IgD-negative memory B cell (primary cell): ENCODE measurements at regions not wholly inside any gene's neighbourhood (a gene's known extent, or its start where the extent isn't known, plus 50 kb on each side); places are given as distances from the start of the nearest gene placed in this dataset.

ENCODE experiments used
- H3K27ac Mint-ChIP-seq, 3 donors: one replicate each; pipeline ENCODE4 v1.8.0; 2020 to 2022; ENCODE audit warnings: mild to moderate bottlenecking in 3 of 3, mixed read lengths in 3 of 3, moderate library complexity in 1 of 3
- H3K27me3 Mint-ChIP-seq: one replicate; pipeline ENCODE4 v1.8.0; 2021; ENCODE audit warnings: mixed read lengths
- H3K36me3 Mint-ChIP-seq: one replicate; pipeline ENCODE4 v1.8.0; 2020; ENCODE audit warnings: mild to moderate bottlenecking, mixed read lengths
- H3K4me1 Mint-ChIP-seq, 3 donors: one replicate each; pipeline ENCODE4 v1.8.0; 2020 to 2022; ENCODE audit warnings: mixed read lengths in 3 of 3, mild to moderate bottlenecking in 1 of 3
- H3K4me3 Mint-ChIP-seq, 4 donors: one replicate each; pipeline ENCODE4 v1.8.0; 2020 to 2022; ENCODE audit warnings: mild to moderate bottlenecking in 4 of 4, mixed read lengths in 4 of 4, moderate library complexity in 3 of 4
- H3K9me3 Mint-ChIP-seq, 3 donors: one replicate each; pipeline ENCODE4 v1.8.0; 2020 to 2021; ENCODE audit warnings: mixed read lengths in 3 of 3, mild to moderate bottlenecking in 1 of 3

DNA sequence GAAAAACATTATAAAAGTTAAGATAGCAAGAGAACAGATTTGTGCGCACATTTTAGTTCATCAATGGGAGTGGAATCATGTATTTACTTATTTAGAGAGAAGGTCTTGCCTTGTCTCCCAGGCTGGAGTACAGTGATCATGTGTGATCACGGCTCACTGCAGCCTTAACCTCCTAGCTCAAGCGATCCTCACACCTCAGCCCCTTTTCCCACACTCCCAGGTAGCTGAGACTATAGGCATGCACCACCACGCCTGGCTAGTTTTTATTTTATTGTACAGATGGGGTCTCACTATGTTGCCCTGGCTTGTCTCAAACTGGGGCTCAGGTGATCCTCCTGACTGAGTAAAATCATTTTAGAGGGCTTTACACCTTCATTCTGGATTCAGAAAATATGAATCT, 72.3 kb upstream of the ADGRF1 start:
- no peak overlapping the region for H3K27ac Mint-ChIP-seq
- H3K4me1 Mint-ChIP-seq: no peaks in the 10 kb centered on the region
- peaks cover 2% of the 10 kb centered on the region for H3K27me3 Mint-ChIP-seq

DNA sequence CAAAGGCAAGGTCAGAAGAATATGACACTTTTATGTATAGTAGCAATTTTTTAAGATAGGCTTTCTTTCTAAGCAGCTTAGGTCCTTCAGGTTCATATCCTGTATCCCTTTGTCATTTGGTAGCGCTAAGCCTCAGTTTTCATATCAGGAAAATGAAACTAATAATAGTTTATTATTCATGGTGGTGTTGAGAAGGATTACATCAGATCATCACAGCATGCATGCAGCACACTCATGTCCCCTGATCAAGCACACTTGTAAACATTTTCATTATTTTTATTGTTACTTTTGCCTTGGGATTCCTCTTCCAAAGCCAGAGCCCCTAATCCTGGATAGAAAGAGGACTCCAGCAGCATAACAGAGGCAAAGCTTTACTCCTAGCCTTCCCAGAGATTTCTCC, 70.2 kb upstream of the ADGRF1 start:
- no peak overlapping the region for H3K27ac Mint-ChIP-seq
- H3K27me3 Mint-ChIP-seq: peaks cover 3% of the 10 kb centered on the region
- H3K4me3 Mint-ChIP-seq: no peak overlapping the region
- no peaks in the 10 kb centered on the region for H3K4me1 Mint-ChIP-seq
- no peaks in the 10 kb centered on the region for H3K9me3 Mint-ChIP-seq
- H3K36me3 Mint-ChIP-seq: no peaks in the 10 kb centered on the region

More for the DNA sequence above, 72.3 kb upstream of the ADGRF1 start:
- no peak overlapping the region for H3K4me3 Mint-ChIP-seq
- no peaks in the 10 kb centered on the region for H3K9me3 Mint-ChIP-seq
- H3K36me3 Mint-ChIP-seq: no peaks in the 10 kb centered on the region

DNA sequence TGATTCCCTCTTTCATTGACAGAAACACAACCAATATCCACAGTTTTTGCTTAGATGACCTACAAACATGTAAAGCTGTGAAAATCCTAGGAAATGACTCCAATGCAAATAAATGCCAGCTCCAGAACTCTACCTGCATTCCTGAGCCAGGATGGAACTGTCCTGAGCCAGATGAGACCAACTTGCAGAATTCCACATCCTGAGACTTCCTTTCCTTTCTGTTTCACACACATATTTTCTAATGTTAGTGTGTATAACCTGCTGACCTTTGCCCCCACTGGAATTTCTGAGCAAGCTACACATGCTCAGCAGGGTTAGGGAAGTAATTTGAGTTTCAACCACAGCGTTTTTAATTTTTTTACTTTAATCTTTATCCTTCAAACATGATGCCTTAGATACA, 69.6 kb upstream of the ADGRF1 start:
- H3K27ac Mint-ChIP-seq: no peak overlapping the region
- no peaks in the 10 kb centered on the region for H3K36me3 Mint-ChIP-seq
- no peak overlapping the region for H3K4me3 Mint-ChIP-seq
- no peaks in the 10 kb centered on the region for H3K4me1 Mint-ChIP-seq
- no peaks in the 10 kb centered on the region for H3K9me3 Mint-ChIP-seq
- peaks cover 3% of the 10 kb centered on the region for H3K27me3 Mint-ChIP-seq

DNA sequence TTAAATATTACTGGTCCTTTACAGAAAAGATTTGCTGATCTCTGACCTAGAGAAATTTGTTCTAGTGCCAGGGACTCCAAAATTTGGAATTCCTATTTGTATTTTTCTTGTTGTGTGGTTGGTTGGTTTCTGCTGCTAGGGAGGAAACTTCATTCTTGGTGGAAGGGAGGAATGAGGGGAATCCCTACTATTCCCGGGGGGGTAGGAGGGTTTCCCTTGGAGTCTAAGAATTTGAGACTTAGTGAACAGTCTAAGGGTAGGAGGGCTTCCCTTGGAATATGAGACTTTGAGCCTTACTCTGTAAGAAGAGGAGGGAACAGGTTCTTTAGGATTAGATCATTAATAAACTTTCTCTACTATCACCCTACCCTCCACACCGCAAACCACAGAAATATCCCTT, 67.1 kb upstream of the ADGRF1 start:
- H3K4me3 Mint-ChIP-seq: no peak overlapping the region
- H3K36me3 Mint-ChIP-seq: no peaks in the 10 kb centered on the region
- H3K4me1 Mint-ChIP-seq: no peaks in the 10 kb centered on the region
- peaks cover 5% of the 10 kb centered on the region for H3K27me3 Mint-ChIP-seq
- no peaks in the 10 kb centered on the region for H3K9me3 Mint-ChIP-seq
- H3K27ac Mint-ChIP-seq: no peak overlapping the region

DNA sequence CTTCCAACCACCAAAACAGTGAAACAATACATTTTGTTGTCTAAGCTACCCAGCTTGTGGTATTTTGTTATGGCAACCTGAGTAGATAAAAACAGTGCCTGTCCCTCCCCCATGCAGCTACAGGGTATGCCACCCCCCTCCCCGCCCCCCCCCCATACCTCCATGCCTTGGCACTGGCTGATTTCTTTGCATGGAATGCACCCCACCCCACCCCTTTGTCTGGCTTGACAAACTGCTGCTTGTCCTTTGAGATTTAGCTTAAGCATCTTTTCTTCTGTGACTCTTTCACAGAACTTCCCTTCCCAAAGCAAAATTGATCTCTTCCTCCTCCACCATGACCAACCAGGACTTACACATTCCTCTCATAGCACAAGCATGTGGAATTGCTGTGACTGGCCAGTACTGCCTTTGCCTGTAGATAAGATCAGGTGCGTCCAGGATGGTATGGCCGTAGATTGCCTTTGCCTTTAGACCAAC, 64.6 kb upstream of the ADGRF1 start:
- H3K36me3 Mint-ChIP-seq: no peaks in the 10 kb centered on the region
- H3K4me3 Mint-ChIP-seq: no peak overlapping the region
- H3K4me1 Mint-ChIP-seq: peaks cover 0 to 3% (median 0%) of the 10 kb centered on the region in 3 donors
- H3K9me3 Mint-ChIP-seq: no peaks in the 10 kb centered on the region
- no peak overlapping the region for H3K27ac Mint-ChIP-seq
- peaks cover 5% of the 10 kb centered on the region for H3K27me3 Mint-ChIP-seq

DNA sequence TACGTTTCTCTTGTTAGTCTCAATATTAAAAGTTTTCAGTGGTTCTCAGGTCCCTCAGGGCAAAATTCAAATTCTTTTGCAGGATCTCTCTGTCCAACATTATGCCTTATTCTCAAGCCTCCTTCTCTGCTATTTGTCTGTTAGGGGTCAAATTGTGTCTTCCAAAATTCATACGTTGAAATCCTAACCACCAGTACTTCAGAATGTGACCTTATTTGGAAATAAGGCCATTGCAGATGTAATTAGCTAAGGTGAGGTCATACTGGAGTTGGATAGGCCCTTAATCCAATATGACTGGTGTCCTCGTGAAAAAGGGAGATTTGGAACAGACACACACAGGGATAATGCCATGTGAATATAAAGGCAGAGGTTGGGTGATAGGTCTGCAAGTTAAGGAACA, 64.1 kb upstream of the ADGRF1 start:
- Mint-ChIP-seq H3K9me3 (no peaks in the 10 kb centered on the region), H3K36me3 (peaks cover 2% of the 10 kb centered on the region), H3K27me3 (peaks cover 5% of the 10 kb centered on the region), H3K4me3 (no peak overlapping the region), H3K4me1 (peaks cover 0 to 3% (median 0%) of the 10 kb centered on the region in 3 donors), H3K27ac (no peak overlapping the region)

DNA sequence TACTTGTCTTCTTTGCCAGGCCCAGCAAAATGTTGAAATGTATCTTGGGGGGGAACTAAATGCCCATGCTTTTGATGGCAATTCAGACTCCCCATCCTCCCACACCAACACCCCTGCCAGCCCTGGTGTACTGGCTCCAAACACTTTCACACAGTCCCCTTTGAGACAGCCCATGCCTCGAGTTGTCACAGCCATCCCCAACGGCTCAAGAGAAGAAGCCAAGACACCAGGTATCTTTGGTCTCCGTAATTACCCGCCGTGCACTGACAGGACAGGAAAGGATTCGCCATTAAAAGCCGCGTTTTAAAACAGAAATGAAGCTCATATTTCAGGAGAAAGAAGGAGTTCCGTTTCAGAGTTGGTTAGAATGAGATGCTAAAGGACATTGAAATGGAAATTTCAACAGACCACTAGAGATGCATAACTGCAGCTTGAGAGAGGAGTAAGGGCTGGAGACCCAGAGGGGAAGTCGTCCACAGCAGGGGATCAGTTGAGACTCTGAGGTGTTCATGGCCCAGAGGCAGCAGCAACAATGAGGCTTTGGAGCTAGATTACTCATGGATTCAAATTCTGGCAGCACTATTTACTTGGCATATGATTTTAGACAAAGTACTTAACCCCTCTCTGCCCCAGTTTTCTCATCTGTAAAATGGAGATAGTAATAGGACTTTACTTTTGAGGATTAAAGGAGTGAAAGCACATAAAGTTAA, 63.5 kb upstream of the ADGRF1 start:
- Mint-ChIP-seq H3K27ac (no peak overlapping the region), H3K9me3 (no peaks in the 10 kb centered on the region), H3K27me3 (peaks cover 5% of the 10 kb centered on the region), H3K36me3 (peaks cover 2% of the 10 kb centered on the region), H3K4me3 (no peak overlapping the region), H3K4me1 (peaks cover 0 to 3% (median 0%) of the 10 kb centered on the region in 3 donors)

GRCh38 chr6:47103931-47104330, 61.8 kb upstream of the ADGRF1 start:
- H3K27ac Mint-ChIP-seq: no peak overlapping the region
- H3K4me3 Mint-ChIP-seq: no peak overlapping the region
- peaks cover 4% of the 10 kb centered on the region for H3K27me3 Mint-ChIP-seq

DNA sequence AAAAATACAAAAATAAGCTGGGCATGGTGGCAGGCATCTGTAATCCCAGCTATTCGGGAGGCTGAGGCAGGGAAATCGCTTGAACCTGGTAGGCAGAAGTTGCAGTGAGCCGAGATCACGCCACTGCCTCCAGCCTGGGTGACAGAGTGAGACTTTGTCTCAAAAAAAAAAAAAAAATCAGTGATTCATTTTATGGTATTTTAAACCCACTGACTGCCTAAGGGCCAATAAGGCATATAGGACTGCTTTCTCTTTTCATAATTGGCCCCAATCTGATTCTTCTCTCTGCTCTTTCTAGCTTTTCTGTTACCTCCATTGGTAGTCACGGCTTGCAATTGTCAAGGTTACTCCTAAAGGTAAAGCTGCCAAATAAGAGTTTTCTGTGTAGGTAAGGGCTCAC, 60.2 kb upstream of the ADGRF1 start:
- H3K4me3 Mint-ChIP-seq: no peak overlapping the region
- no peak overlapping the region for H3K27ac Mint-ChIP-seq
- H3K9me3 Mint-ChIP-seq: no peaks in the 10 kb centered on the region
- H3K4me1 Mint-ChIP-seq: peaks cover 0 to 3% (median 0%) of the 10 kb centered on the region in 3 donors
- peaks cover 4% of the 10 kb centered on the region for H3K27me3 Mint-ChIP-seq
- H3K36me3 Mint-ChIP-seq: peaks cover 2% of the 10 kb centered on the region

More at GRCh38 chr6:47103931-47104330, 61.8 kb upstream of the ADGRF1 start:
- Mint-ChIP-seq H3K9me3 (no peaks in the 10 kb centered on the region), H3K4me1 (peaks cover 0 to 3% (median 0%) of the 10 kb centered on the region in 3 donors), H3K36me3 (peaks cover 2% of the 10 kb centered on the region)

DNA sequence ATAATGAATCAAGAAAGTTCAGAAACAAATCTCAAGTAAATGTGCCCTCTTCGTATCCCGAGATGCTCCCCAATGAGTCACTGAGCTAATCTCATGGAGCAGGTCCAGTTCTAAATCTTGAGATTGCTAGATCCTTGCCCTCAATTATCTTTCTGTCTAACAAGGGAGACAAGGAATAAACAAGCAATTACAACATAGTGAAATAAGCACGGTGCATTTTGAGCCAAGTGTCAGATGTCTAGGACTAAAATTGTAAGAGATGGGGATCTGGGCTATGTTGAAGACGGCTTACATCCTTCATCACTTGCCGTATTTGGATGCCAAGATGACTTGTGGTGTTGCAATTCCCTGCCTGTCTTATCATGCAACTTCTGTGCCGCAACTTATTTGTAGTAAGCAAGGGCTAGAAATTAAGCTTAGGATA, 56.5 kb upstream of the ADGRF1 start:
- no peak overlapping the region for H3K4me3 Mint-ChIP-seq
- H3K27ac Mint-ChIP-seq: no peak overlapping the region
- no peaks in the 10 kb centered on the region for H3K9me3 Mint-ChIP-seq
- H3K4me1 Mint-ChIP-seq: no peaks in the 10 kb centered on the region
- peaks cover 4% of the 10 kb centered on the region for H3K27me3 Mint-ChIP-seq
- H3K36me3 Mint-ChIP-seq: peaks cover 3% of the 10 kb centered on the region

DNA sequence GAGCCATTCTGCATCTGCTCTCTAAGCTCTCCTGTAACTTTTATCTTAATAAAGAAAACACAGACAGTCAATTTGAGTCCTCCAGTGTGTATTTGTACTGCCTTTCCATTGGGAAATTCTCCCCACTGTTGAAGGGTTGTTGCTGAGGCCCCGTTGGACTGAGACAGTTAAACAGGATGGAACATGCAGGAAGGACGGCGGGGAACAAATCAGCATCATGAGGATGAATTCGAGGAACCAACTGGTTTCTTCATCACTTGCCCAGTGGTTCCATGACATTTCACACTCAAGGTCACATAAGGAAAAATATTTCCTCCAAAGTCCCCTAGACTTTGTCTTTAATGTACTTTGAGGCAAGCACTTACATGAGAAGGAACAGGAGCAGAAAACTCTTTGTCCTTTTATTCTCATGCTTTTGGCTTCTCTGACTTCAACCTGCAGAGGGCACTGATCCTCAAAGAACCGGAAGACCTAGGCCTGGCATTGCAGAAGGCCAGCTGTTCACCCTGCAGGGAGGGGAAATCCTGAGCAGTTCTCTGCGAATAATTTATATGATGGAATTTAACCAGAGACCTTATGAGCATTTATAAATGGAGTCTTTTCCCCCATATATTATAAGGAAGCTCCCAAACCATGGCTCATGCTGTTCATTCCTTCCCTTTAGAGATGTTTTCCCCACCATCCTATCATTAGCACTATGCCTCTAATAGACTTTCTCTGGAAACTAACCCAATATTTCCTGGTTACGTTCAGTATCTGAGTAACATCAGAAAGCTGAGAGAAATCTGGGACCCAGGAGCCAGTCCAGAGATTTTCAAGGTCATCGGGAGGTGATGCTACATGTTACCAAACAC, 55.2 kb upstream of the ADGRF1 start:
- no peaks in the 10 kb centered on the region for H3K9me3 Mint-ChIP-seq
- H3K4me3 Mint-ChIP-seq: no peak overlapping the region
- H3K27ac Mint-ChIP-seq: no peak overlapping the region
- H3K27me3 Mint-ChIP-seq: peaks cover 3% of the 10 kb centered on the region
- no peaks in the 10 kb centered on the region for H3K4me1 Mint-ChIP-seq
- peaks cover 3% of the 10 kb centered on the region for H3K36me3 Mint-ChIP-seq

- Mint-ChIP-seq H3K27ac (no peak overlapping the region), H3K9me3 (no peaks in the 10 kb centered on the region), H3K4me1 (no peaks in the 10 kb centered on the region), H3K4me3 (no peak overlapping the region), H3K27me3 (peaks cover 3% of the 10 kb centered on the region), H3K36me3 (peaks cover 2% of the 10 kb centered on the region)
These were observed 54.2 kb upstream of the ADGRF1 start for GRCh38 chr6:47096211-47096895.

DNA sequence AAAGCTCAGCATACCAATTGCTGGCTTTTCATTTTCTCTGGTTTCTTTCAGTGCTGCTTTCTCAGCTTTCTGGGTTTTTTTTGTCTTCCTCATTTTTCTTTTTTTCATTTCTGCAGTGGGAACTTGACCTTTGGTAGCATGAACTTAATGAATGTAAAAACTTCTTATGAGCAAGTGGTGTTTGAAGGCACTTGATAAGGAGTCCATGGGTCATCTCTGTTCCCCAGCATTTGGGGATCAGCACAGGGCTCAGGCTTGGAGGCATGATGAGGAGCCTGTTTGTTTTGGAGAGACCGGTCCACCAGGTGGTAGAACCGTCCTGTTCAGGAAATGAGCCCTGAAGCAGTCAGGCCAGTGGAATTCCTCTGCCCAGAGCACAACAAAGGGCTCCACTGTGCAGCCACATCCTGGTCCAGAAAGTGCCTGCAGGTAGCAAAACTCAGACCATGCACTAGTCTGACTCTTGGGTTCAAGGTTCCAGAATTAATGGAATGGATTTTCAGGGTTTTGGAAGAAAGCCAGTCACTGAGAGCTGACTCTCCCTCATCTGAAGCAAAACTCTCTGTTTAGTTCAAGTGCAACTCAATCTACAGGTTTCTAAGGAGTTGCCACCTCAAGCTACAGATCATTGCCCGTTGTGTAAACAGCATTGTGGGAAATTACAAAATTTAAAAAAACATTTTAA, 52.3 kb upstream of the ADGRF1 start:
- no peak overlapping the region for H3K4me3 Mint-ChIP-seq
- peaks cover 3% of the 10 kb centered on the region for H3K27me3 Mint-ChIP-seq
- no peaks in the 10 kb centered on the region for H3K9me3 Mint-ChIP-seq
- peaks cover 2% of the 10 kb centered on the region for H3K36me3 Mint-ChIP-seq
- no peak overlapping the region for H3K27ac Mint-ChIP-seq
- no peaks in the 10 kb centered on the region for H3K4me1 Mint-ChIP-seq

- Mint-ChIP-seq H3K36me3 (peaks cover 2% of the 10 kb centered on the region), H3K27me3 (peaks cover 3% of the 10 kb centered on the region), H3K27ac (no peak overlapping the region), H3K4me1 (no peaks in the 10 kb centered on the region), H3K4me3 (no peak overlapping the region), H3K9me3 (peaks cover 0 to 2% (median 0%) of the 10 kb centered on the region in 3 donors)
These were observed 51.0 kb upstream of the ADGRF1 start for GRCh38 chr6:47093169-47093568.
